GM23338 (cell line): ENCODE measurements at regions not wholly inside any gene's neighbourhood (a gene's known extent, or its start where the extent isn't known, plus 50 kb on each side); places are given as distances from the start of the nearest gene placed in this dataset.

Experiments used
- CREB1 ChIP-seq: fragments of 250-450 bp; sonication (Bioruptor Pico); IDR thresholded peaks from 2 replicates; pipeline ENCODE4 v1.5.0; 2020; ENCODE audit warnings: low read depth, mild to moderate bottlenecking, moderate library complexity
- CTCF ChIP-seq, 2 experiments: fragments of 200-600 bp in 1 of 2; sonication (generic) in 1 of 2; conservative IDR thresholded peaks; 2 replicates each; pipeline versions ENCODE4 v1.5.1 to v1.6.1; 2016 to 2017; ENCODE audit warnings: antibody characterized with exemption in 2 of 2, low read depth in 2 of 2, mild to moderate bottlenecking in 2 of 2, moderate library complexity in 1 of 2
- ETS1 ChIP-seq: IDR thresholded peaks from 2 replicates; pipeline ENCODE4 v1.6.1; 2016; ENCODE audit warnings: antibody characterized with exemption
- EZH2 ChIP-seq: fragments of 200-600 bp; sonication (generic); IDR thresholded peaks from one replicate; pipeline ENCODE4 v1.8.0; 2017; ENCODE audit warnings: antibody characterized with exemption, mild to moderate bottlenecking, low read depth; ENCODE audit not compliant: unreplicated experiment
- EZH2phosphoT487 ChIP-seq: fragments of 200-600 bp; sonication (generic); IDR thresholded peaks from one replicate; pipeline ENCODE4 v1.8.1; 2018; ENCODE audit warnings: antibody characterized with exemption; ENCODE audit not compliant: unreplicated experiment
- NANOG ChIP-seq: IDR thresholded peaks from 2 replicates; pipeline ENCODE4 v1.6.1; 2016; ENCODE audit warnings: antibody characterized with exemption, borderline replicate concordance
- POLR2AphosphoS5 ChIP-seq: IDR thresholded peaks from 2 replicates; pipeline ENCODE4 v1.6.1; 2016; ENCODE audit warnings: antibody characterized with exemption, low read depth
- STAT1 ChIP-seq: IDR thresholded peaks from one replicate; pipeline ENCODE4 v1.6.1; 2016; ENCODE audit warnings: antibody characterized with exemption; ENCODE audit not compliant: unreplicated experiment
- ZNF114 ChIP-seq: fragments of 250-450 bp; sonication (Bioruptor Pico); IDR thresholded peaks from 2 replicates; pipeline ENCODE4 v1.5.0; 2020; ENCODE audit warnings: mild to moderate bottlenecking, moderate library complexity
- ZNF331 ChIP-seq: fragments of 250-450 bp; sonication (Bioruptor Pico); IDR thresholded peaks from 2 replicates; pipeline ENCODE4 v1.5.0; 2020; ENCODE audit warnings: low read depth, mild to moderate bottlenecking, moderate library complexity
- TF ChIP-seq, protein P1 (sequence below): IDR thresholded peaks from one replicate; pipeline ENCODE4 v1.6.1; 2018; ENCODE audit warnings: antibody characterized with exemption; ENCODE audit not compliant: unreplicated experiment
- TF ChIP-seq, protein P2 (sequence below): fragments of 250-450 bp; sonication (Bioruptor Pico); IDR thresholded peaks from 2 replicates; pipeline ENCODE4 v1.5.0; 2020; ENCODE audit warnings: mild to moderate bottlenecking, moderate library complexity

DNA sequence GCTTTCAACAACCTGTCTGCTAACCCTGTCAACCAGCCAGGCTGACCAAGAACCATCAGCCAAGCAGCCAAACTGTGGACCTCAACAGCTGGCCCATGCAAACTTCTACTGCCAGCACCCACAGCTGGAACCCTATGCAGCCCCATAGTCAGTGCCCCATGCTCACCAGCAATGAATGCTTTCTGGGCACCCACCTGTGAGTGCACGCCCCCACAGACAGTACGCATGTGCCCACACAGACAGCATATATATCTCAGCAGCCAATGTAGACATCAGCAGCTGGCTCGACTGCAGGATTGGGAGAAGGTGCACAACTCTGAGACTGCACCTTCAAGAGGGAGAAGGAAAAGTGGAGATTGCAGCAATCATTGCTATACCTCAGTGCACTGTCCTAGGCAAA is 1534.6 kb downstream of the GRIK2 start:
- TF ChIP-seq ZNF114 (CRISPR knock-in tag), result no peak
- no peak for TF ChIP-seq CTCF (conservative IDR thresholded peaks at IDR 0.05; ENCODE audit: low read depth in 2 of 2)
- TF ChIP-seq, protein P1, sequence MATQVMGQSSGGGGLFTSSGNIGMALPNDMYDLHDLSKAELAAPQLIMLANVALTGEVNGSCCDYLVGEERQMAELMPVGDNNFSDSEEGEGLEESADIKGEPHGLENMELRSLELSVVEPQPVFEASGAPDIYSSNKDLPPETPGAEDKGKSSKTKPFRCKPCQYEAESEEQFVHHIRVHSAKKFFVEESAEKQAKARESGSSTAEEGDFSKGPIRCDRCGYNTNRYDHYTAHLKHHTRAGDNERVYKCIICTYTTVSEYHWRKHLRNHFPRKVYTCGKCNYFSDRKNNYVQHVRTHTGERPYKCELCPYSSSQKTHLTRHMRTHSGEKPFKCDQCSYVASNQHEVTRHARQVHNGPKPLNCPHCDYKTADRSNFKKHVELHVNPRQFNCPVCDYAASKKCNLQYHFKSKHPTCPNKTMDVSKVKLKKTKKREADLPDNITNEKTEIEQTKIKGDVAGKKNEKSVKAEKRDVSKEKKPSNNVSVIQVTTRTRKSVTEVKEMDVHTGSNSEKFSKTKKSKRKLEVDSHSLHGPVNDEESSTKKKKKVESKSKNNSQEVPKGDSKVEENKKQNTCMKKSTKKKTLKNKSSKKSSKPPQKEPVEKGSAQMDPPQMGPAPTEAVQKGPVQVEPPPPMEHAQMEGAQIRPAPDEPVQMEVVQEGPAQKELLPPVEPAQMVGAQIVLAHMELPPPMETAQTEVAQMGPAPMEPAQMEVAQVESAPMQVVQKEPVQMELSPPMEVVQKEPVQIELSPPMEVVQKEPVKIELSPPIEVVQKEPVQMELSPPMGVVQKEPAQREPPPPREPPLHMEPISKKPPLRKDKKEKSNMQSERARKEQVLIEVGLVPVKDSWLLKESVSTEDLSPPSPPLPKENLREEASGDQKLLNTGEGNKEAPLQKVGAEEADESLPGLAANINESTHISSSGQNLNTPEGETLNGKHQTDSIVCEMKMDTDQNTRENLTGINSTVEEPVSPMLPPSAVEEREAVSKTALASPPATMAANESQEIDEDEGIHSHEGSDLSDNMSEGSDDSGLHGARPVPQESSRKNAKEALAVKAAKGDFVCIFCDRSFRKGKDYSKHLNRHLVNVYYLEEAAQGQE, result no peak
- TF ChIP-seq, protein P2, sequence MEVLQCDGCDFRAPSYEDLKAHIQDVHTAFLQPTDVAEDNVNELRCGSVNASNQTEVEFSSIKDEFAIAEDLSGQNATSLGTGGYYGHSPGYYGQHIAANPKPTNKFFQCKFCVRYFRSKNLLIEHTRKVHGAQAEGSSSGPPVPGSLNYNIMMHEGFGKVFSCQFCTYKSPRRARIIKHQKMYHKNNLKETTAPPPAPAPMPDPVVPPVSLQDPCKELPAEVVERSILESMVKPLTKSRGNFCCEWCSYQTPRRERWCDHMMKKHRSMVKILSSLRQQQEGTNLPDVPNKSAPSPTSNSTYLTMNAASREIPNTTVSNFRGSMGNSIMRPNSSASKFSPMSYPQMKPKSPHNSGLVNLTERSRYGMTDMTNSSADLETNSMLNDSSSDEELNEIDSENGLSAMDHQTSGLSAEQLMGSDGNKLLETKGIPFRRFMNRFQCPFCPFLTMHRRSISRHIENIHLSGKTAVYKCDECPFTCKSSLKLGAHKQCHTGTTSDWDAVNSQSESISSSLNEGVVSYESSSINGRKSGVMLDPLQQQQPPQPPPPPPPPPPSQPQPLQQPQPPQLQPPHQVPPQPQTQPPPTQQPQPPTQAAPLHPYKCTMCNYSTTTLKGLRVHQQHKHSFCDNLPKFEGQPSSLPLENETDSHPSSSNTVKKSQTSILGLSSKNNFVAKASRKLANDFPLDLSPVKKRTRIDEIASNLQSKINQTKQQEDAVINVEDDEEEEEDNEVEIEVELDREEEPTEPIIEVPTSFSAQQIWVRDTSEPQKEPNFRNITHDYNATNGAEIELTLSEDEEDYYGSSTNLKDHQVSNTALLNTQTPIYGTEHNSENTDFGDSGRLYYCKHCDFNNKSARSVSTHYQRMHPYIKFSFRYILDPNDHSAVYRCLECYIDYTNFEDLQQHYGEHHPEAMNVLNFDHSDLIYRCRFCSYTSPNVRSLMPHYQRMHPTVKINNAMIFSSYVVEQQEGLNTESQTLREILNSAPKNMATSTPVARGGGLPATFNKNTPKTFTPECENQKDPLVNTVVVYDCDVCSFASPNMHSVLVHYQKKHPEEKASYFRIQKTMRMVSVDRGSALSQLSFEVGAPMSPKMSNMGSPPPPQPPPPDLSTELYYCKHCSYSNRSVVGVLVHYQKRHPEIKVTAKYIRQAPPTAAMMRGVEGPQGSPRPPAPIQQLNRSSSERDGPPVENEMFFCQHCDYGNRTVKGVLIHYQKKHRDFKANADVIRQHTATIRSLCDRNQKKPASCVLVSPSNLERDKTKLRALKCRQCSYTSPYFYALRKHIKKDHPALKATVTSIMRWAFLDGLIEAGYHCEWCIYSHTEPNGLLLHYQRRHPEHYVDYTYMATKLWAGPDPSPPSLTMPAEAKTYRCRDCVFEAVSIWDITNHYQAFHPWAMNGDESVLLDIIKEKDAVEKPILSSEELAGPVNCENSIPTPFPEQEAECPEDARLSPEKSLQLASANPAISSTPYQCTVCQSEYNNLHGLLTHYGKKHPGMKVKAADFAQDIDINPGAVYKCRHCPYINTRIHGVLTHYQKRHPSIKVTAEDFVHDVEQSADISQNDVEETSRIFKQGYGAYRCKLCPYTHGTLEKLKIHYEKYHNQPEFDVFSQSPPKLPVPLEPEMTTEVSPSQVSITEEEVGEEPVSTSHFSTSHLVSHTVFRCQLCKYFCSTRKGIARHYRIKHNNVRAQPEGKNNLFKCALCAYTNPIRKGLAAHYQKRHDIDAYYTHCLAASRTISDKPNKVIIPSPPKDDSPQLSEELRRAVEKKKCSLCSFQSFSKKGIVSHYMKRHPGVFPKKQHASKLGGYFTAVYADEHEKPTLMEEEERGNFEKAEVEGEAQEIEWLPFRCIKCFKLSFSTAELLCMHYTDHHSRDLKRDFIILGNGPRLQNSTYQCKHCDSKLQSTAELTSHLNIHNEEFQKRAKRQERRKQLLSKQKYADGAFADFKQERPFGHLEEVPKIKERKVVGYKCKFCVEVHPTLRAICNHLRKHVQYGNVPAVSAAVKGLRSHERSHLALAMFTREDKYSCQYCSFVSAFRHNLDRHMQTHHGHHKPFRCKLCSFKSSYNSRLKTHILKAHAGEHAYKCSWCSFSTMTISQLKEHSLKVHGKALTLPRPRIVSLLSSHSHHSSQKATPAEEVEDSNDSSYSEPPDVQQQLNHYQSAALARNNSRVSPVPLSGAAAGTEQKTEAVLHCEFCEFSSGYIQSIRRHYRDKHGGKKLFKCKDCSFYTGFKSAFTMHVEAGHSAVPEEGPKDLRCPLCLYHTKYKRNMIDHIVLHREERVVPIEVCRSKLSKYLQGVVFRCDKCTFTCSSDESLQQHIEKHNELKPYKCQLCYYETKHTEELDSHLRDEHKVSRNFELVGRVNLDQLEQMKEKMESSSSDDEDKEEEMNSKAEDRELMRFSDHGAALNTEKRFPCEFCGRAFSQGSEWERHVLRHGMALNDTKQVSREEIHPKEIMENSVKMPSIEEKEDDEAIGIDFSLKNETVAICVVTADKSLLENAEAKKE (CRISPR knock-in tag), result no peak
- TF ChIP-seq STAT1, result no peak
- no peak for TF ChIP-seq ETS1
- TF ChIP-seq CREB1 (CRISPR knock-in tag), result no peak
- no peak for TF ChIP-seq POLR2AphosphoS5
- TF ChIP-seq EZH2, result no peak
- TF ChIP-seq ZNF331 (CRISPR knock-in tag), result no peak
- no peak for TF ChIP-seq EZH2phosphoT487
- no peak for TF ChIP-seq NANOG
